ENCODE measurements at regions not wholly inside any gene's neighbourhood (a gene's known extent, or its start where the extent isn't known, plus 50 kb on each side); places are given as distances from the start of the nearest gene placed in this dataset.
"Not testable (repeated sequence)": the region's sequence is repeated elsewhere in the genome, so short reads cannot be mapped to it uniquely, and the experiment has no call there.

DNA sequence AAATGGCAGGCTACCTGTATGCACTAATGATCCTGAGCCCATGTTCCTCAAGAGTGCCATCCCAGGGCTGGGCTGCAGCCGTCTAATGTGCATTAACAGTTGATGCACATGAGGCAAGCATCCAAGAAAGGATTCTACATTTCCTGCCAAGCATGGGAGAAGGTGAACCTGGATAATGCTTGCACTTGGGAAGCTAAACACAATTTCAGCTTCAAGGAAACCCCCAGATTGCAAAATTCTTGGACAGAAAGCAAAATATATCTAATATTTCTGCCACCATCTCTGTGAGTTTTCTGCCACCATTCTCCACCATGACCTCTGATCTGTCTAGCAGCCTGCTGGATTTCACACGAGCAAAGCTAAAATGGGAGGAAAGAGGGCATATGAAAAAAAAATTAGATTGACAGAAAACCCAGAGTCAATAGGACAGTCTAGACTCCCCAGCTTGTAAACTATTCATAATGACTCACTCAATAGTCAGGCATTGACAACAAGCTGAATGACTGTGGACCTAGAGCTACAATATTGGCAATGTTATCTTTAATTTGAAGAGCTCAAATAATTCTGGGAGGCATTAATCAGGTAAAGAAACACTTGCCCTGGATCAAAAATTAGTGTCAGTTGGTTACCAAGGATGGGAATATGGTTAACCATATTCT, 91.9 kb upstream of the BCL2L14 start:
- no peak for DNase-seq (ENCODE audit: low read depth, low spot score)

DNA sequence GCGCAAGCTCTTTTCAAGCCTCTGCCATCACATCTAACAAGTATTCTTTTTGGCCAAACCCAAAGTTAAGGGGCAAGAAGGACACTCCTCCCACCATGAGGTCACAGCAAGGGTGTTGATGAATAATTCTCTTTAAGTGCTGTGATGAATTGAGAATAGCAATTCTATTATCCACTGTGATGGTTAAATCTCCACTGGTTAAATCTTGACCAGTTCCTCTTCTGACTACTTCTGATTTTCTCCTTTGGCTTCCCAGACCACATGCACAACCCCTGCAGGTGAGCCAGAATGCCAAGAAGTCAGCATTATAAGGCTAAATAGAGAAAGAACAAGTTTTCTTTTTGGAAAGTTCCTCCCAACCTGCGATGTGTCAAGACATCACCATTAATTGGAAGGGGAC, 90.6 kb upstream of the BCL2L14 start:
- no peak for DNase-seq (ENCODE audit: low read depth, low spot score)

DNA sequence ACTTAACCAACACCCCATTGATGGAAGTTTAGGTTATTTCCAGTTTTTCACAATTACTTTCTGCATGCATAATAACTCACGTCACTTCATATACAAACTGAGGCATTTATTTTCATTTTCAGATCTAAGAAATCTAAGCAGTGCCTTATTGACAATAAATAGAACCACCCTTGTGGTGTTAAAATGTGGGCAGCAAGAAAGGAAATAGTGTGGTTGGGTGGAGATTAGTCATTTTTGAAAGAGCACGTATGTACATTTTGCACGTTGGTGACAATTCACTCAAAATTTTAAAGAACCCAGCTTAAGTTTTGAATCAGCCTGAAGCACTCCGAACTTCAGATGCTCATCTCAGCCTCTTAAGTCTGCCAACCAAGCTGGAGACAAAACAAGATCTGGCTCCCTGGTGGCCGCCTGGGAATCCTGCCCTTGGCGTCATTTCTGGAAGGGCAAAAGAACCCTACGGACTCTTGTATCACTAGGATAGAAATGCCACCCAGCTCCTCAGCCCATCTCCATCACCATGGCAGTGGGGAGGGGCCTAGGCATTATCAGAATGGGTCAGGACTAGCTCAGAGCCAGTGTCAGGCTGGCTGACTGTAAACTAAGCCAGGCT, 89.5 kb upstream of the BCL2L14 start:
- no peak for DNase-seq (ENCODE audit: low read depth, low spot score)

DNA sequence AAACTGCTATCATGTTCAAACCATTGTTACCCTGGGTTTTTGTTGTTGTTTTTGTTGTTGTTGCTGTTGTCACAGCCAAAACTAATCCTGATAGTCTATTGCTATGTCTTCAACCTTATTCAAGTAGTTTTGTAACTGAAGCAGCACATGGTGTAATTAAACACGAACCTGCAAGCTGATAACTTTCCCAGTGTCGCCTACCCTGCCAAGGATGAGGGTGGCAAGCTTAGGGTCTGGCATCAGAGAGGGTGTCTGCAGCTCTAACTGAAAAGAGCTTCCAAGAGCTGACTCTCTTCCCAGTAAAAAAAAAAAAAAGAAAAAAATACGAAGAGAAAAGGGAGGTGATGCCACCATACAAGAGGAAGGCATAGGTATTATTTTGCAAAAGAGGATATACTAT, 86.3 kb upstream of the BCL2L14 start:
- no peak for DNase-seq (ENCODE audit: low read depth, low spot score)

DNA sequence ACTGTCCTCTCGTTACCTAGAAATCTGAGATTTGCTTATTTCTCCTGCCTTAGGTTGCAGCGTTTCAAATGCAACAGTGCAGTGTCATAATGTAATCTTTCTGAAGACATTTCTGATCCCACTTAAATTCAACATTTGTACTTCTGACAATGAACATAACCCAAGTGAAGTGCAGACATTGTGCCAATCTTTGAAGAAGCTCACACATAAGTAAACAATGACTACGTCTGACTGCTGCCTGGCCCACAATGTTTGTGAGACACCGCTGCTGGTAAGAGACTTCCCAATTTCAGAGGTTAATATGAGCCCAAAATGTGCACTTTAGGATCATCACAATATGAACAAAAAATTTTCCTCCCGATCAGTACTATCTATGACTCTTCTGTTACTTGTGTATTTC, 84.6 kb upstream of the BCL2L14 start:
- DNase-seq (ENCODE audit: low read depth, low spot score) = no peak

DNA sequence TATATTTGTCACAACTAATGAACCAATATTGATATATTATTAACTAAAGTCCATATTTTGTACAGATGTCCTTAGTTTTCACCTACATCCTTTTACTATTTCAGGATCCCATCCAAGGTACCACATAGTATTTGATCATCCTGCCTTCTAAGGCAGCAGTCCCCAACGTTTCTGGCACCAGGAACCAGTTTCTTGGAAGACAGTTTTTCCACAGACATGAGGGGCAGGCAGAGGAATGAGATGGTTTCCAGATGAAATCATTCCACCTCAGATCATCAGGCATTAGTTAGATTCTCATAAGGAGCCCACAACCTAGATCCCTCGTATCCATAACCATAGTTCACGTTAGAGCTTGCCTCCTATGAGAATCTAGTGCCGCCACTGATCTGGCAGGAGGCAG, 82.8 kb upstream of the BCL2L14 start:
- no peak for DNase-seq (ENCODE audit: low read depth, low spot score)

DNA sequence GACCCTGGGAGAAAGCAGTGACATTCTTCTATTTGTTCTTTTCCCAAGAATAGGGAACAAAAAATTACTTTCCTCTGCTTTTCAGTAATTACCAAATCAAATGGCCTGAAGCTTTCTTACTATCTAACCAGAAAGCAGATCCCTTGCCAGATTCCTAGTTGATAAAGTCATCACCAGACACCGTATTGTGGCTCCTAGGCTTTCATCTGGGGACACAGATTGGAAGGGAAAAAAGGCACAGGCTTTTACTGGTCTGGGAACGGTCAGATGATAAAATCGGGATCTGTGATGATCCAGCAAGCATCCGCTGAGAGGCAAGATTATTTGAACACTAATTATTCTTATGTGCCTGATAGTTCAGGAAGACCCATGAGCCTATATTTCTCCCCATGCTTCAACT, 79.1 kb upstream of the BCL2L14 start:
- DNase-seq (ENCODE audit: low read depth, low spot score) = peak; percentile 45

DNA sequence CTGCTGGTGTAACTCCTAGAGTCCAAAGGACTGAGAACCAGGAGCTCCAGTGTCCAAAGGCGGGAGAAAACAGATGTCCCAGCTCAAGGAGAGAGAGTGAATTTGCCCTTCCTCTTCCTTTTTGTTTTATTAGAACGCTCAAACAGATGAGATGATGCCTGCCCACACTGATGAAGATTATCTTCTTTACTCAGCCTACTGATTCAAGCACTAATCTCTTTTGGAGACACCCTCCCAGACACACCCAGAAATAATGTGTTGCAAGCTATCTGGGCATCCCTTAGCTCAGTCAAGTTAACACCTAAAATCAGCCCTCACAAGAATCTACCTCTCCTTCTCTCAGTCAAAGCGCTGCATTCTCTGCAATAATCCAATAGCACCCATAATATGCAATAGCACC, 78.2 kb upstream of the BCL2L14 start:
- DNase-seq (ENCODE audit: low read depth, low spot score) = no peak

DNA sequence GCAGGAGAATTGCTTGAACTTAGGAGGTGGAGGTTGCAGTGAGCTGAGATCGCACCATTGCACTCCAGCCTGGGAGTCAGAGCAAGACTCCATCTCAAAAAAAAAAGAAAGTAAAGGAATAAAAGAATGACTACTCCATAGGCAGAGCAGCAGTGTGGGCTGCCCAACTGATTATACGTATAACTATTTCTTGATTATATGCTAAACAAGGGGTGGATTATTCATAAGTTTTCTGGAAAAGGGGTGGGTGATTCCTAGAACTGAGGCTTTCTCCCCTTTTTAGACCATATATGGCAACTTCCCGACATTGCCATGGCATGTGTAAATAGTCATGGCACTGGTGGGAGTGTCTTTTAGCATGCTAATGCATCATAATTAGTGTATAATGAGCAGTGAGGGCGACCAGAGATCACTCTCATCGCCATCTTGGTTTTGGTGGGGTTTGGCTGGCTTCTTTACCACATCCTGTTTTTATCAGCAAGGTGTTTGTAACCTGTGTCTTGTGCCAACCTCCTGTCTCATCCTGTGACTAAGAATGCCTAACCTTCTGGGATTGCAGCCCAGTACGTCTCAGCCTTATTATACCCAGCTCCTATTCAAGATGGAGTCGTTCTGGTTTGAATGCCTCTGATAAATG, 72.3 kb upstream of the BCL2L14 start:
- DNase-seq (ENCODE audit: low read depth, low spot score) = peak; percentile 33

DNA sequence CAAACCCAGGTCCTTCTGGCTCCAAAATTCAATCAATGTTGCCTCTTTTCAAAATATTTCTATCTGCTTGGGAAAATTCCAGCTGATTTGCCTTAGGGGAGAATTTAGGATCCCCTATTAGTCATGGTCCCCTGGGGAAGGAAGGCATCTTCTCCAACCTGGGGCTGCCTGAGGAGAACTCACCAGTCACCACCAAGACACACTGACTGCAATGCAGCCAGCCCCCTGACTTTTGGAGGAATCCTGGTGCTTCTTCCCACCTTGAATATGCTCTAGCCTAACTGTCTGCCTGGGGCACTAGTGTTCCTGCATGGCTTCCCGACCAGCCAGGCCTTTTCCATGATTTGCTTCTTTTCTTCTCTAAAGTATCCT, 71.8 kb upstream of the BCL2L14 start:
- no peak for DNase-seq (ENCODE audit: low read depth, low spot score)

DNA sequence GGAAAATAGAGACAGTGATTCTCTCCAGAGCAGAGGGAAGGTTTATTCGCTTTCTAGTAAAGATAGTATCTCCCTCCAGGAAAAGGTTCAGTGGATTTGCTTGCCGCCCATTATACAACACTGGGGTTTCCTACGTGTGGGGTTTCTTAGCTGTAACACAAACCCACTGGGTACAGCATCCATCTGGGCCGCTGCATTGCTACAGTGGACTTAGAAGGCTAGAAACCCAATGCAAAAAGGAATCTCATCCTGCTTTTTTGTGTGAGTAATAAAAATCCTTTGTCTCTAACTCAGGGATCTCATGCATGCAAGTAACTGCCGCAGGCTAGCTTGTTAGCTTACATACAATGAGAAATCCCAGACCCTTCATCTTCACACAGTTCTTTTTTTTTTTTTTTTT, 67.1 kb upstream of the BCL2L14 start:
- no peak for DNase-seq (ENCODE audit: low read depth, low spot score)

DNA sequence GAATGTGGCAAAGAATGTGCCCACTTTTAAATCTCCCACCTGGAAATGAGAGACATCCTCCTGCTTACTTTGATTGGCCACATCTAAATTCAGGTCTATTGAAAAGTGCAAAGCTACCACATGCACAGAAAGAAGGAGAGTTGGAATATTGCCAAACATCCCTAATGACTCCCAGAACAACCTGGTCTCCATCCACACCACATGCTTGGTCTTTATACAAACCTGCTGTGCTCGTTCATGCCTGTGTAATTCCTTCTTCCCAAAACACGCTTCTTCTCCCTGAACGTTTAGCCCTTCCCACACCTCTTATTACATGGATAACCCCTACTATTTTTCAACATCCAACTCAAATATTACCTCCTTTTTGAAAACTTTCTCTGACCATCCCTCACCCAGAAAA, 66.2 kb upstream of the BCL2L14 start:
- DNase-seq (ENCODE audit: low read depth, low spot score) = no peak

DNA sequence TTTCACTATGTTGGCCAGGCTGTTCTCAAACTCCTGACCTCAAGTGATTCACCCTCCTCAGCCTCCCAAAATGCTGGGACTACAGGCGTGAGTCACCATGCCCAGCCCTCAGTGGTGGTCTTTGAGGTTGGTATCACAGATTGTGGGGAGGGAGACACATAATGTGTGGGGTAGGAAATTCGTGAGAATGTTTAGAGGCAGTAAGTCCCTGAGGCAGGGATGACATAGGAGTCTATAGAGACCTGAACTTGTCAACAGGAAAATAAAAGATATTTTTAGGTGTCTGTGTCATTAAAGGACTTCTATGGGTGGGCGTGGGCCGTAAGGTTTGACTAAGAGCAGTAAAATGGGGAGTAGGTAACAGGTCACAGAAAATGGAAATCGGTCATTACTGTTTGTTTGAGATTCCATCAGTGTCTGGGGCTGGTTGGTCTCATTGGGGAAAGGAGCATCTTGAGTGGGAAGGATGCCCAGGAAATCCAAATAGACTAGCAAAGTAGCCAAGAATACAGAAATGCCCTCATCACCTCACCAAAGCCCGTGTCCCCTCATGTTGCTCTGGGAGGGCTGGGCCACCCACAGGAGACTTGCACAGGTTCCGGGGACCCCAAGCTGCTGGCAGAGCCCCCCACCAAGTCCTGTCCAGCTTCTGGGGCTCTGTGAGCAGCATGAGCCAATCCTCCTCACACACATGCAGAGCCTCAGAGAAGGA, 63.6 kb upstream of the BCL2L14 start:
- DNase-seq (ENCODE audit: low read depth, low spot score) = peak; percentile 63

DNA sequence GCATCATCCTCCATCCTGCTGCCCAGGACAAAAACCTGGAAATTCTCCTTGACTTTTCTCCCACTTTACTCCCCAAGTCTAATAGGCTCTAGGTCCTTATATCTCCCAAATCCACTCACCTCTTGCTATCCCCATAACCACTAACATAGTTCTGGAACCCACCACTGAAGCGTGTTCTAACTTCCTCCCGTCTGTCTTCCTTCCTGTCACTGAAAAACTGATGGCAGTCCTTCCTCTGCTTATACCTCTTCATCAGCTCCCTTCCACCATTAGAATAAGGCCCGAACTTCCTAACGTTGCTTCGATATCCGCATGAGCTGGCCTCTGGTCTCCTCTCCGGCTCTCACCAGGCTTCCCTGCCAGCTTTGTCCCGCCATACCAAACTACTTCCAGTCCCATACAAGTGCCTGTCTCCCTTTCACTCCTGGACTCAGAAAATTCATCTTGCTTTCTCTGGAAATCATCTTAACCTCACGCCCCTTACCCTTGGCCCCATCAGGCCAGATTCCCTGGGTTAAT, 63.0 kb upstream of the BCL2L14 start:
- no peak for DNase-seq (ENCODE audit: low read depth, low spot score)

DNA sequence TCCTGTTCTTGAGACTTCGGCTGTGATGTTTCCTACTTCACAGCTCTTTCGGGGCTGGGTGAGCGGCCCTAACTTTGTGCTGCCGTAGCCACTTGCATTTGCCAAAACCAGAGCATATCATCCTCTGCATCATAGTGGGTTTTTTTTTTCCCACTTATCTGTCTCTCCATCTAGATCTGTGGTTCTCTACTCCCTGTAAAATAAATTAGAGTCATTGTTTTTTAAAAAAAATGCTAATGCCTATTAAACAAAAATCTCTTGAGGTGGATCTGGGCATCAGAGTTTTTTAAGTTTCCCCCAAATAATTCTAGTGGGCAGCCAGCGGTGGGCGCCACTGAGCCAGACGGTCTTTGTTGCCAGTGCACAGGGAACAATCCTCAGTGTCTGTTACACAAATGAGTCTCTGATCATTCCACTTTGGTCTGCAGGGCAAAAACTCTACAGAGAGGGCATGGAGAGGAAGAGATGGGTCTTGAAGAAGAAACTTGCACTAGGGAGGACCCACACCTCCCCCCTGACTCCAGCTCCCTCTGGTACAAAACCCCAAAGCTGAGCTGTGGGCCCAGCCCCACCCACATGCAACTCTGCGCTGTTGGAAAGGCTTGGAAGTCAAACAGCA, 62.4 kb upstream of the BCL2L14 start:
- DNase-seq (ENCODE audit: low read depth, low spot score) = no peak

DNA sequence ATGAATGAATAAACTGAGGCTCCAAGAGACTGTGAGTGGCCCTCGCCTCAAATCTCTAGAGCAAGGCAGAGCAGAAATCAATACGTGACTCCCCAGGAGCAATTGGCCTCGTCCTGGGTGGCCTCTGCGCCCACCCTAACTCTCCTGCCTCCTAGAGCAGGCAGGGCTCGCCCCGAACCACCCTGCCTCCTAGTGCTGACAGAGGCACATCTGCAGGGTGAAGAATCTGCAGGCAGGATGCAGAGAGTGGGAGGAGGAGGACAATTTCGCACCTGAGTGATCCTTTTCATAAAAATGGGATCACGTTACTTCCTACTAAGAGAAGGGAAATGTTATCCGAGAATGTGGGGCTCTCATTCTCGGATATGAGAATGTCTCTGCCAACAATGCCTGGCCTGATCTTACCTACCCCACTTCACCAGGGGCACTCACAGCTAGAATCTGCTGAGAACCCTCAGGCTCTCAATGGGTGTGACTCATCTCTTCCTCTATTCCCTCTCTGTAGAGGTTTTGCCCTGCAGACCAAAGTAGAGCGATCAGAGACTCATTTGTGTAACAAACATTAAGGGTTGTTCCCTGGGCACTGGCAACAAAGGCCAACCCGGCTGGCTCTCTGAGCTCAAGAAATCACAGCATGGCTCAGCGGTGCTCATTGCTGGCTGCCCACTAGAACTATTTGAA, 61.7 kb upstream of the BCL2L14 start:
- DNase-seq (ENCODE audit: low read depth, low spot score) = peak; percentile 88

DNA sequence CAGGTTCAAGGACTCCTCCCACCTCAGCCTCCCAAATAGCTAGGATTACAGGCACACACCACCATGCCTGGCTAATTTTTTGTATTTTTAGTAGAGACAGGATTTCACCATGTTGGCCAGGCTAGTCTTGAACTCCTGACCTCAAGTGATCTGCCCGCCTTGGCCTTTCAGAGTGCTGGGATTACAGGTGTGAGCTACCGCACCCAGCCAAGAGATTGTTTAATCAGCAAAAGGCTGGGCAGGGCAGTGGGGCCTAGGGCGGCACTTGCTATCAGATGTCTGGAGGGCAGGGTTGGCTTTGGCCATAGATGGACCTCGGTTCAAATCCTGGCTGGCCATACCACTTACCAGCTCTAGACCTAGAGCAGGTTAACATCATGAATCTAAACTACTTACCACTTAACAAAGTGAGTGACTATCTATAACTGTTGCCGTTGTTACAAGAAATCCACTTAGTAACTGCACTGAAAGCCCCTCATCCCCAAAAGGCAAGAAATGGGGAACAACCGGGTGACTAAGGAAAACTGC, 60.9 kb upstream of the BCL2L14 start:
- DNase-seq (ENCODE audit: low read depth, low spot score) = not testable (repeated sequence)

DNA sequence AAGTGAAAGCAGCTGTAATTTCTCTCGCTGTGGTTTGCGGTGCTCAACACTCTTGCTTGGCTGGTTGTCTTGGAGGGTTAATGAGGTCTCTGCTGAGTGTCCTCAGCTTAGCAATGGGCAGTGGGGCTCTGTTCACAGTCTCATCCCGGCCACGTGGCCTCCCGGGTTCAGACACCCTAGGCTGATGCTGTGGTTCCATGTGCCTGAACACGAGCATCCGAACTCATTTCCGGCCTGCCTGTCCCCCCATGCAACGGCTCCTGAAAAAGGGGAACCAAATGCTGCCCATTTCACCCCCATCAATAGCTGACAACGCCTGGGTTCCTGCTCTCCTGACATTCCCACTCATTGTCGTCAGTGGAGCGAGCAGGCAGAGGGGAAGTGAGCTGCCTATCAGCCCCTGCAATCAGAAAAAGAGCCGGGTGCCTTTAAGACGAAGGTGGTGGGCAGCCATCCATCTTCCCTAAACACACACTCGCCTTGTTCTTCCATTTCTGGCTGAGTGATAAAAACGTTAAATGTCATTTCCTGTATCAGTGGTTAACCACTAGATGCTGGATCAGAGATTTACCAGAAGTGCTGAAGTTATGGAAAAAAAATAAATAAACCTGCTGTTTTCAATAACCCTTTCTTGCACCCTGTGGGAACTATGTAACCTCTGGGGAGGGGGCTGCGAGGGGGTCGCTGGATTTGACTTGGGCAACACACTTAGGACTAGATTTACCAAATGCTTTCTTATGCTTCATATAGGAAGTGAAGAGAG, 60.3 kb upstream of the BCL2L14 start:
- peak; percentile 80 for DNase-seq (ENCODE audit: low read depth, low spot score)

DNA sequence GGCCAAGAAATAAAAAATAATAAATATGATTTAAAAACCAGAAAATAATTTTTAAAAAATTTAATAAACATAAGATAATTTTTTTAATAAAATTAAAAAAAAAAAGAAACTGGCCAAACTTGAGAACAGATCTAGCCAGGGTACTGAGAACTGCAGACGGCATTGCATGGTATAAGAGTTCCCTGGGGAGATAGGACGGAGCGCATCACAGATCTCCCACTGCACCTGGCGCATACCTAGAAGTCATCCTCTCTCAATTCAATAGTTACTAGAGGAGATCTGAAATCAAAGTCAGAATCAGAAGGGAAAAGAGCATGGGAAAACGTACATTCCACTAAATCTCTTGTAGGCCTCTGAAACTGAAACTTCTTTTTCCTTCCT, 58.9 kb upstream of the BCL2L14 start:
- DNase-seq (ENCODE audit: low read depth, low spot score) = no peak

DNA sequence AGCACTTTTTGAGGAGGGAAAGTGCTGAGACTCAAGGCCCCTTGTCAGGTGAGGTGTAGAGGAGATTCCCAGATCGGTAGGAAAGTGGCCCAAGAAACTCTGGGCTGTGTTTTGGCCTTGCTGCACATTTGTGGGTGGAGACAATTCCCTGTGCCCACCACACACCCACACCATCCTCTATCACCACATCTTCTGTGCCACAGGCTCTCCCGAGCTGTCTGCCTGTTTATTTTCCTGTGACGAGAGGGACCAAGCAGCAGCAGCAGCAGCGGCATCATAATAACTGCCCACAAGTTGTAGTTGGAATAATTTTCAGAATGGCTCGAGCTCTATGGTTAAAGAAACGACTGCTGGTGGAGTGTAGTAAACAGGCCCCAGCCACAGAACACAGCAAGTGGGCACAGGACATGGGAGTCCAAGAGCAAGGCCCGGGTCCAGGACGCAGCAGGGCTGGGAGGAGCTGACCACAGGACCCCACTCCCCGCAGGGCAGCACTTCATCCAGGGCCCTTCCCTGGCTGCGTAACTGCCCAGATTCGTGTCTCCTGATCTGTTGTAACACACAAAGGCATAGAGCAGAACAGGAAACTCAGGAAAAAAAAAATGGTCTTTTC, 55.6 kb upstream of the BCL2L14 start:
- DNase-seq (ENCODE audit: low read depth, low spot score) = no peak

All from astrocyte of the hippocampus (primary cell).